CD4-positive, alpha-beta T cell treated with Interleukin-15 for 4 hours (primary cell): ENCODE measurements at regions not wholly inside any gene's neighbourhood (a gene's known extent, or its start where the extent isn't known, plus 50 kb on each side); places are given as distances from the start of the nearest gene placed in this dataset.
"Not testable (repeated sequence)": the region's sequence is repeated elsewhere in the genome, so short reads cannot be mapped to it uniquely, and the experiment has no call there.

ENCODE experiments used
- DNase-seq: peaks from one replicate; pipeline ENCODE4 v3.0.0-alpha.2; 2020; ENCODE audit warnings: low spot score

- DNase-seq = no peak
These were observed 745.8 kb downstream of the TRHDE start for GRCh38 chr12:73017981-73018380.

- no peak for DNase-seq
These were observed 781.7 kb downstream of the TRHDE start for GRCh38 chr12:73053893-73054292.

GRCh38 chr12:73057428-73057827 is 785.3 kb downstream of the TRHDE start:
- DNase-seq = no peak

GRCh38 chr12:73065913-73066312 is 793.7 kb downstream of the TRHDE start:
- no peak for DNase-seq

GRCh38 chr12:73067616-73068015 is 795.4 kb downstream of the TRHDE start:
- DNase-seq = no peak

- DNase-seq = no peak
These were observed 800.0 kb downstream of the TRHDE start for GRCh38 chr12:73072214-73072613.

- DNase-seq = no peak
These were observed 804.6 kb downstream of the TRHDE start for GRCh38 chr12:73076760-73077159.

GRCh38 chr12:73083736-73084135 is 811.6 kb downstream of the TRHDE start:
- DNase-seq = no peak

GRCh38 chr12:73106296-73106695 is 834.1 kb downstream of the TRHDE start:
- DNase-seq = no peak

- no peak for DNase-seq
These were observed 834.7 kb downstream of the TRHDE start for GRCh38 chr12:73106896-73107295.

- no peak for DNase-seq
These were observed 838.6 kb downstream of the TRHDE start for GRCh38 chr12:73110816-73111215.

GRCh38 chr12:73112035-73112816 is 840.1 kb downstream of the TRHDE start:
- no peak for DNase-seq

- no peak for DNase-seq
These were observed 852.3 kb downstream of the TRHDE start for GRCh38 chr12:73124480-73124879.

- no peak for DNase-seq
These were observed 853.0 kb downstream of the TRHDE start for GRCh38 chr12:73125148-73125547.

GRCh38 chr12:73136386-73136785 is 864.2 kb downstream of the TRHDE start:
- DNase-seq = no peak

- DNase-seq = not testable (repeated sequence)
These were observed 867.5 kb downstream of the TRHDE start for GRCh38 chr12:73139642-73140041.

- no peak for DNase-seq
These were observed 886.2 kb downstream of the TRHDE start for GRCh38 chr12:73158341-73158740.

- no peak for DNase-seq
These were observed 887.8 kb downstream of the TRHDE start for GRCh38 chr12:73159954-73160353.

- no peak for DNase-seq
These were observed 889.8 kb downstream of the TRHDE start for GRCh38 chr12:73161970-73162369.

- no peak for DNase-seq
These were observed 908.6 kb downstream of the TRHDE start for GRCh38 chr12:73180734-73181133.

GRCh38 chr12:73181244-73181643 is 909.1 kb downstream of the TRHDE start:
- no peak for DNase-seq

- DNase-seq = no peak
These were observed 913.2 kb downstream of the TRHDE start for GRCh38 chr12:73185403-73185802.

- DNase-seq = no peak
These were observed 914.1 kb downstream of the TRHDE start for GRCh38 chr12:73186272-73186671.

- DNase-seq = no peak
These were observed 915.6 kb downstream of the TRHDE start for GRCh38 chr12:73187765-73188164.
